ENCODE measurements at regions not wholly inside any gene's neighbourhood (a gene's known extent, or its start where the extent isn't known, plus 50 kb on each side); places are given as distances from the start of the nearest gene placed in this dataset.

GRCh38 chr3:151660885-151661284, 72.8 kb upstream of the AADACL2 start:
- TF ChIP-seq POLR2A (IDR thresholded peaks at IDR 0.05; ENCODE audit: low read depth, low read length) (no peak), POLR2AphosphoS5 (IDR thresholded peaks at IDR 0.05; ENCODE audit: low read depth, low read length) (no peak), TAF1 (IDR thresholded peaks at IDR 0.05; ENCODE audit: low read depth, low read length) (no peak), SPI1 (IDR thresholded peaks at IDR 0.05; ENCODE audit: low read depth, low read length) (no peak)

All from GM12891 (cell line).